SK-N-SH treated with all-trans-retinoic acid at 6 μM for 48 hours (cell line): ENCODE measurements at regions not wholly inside any gene's neighbourhood (a gene's known extent, or its start where the extent isn't known, plus 50 kb on each side); places are given as distances from the start of the nearest gene placed in this dataset.

Experiments used
- ATAC-seq: fragments of 200-7000 bp; cut with Tn5 transposase; 3 replicates; pipeline ENCODE4 v1.9.1; 2020; ENCODE audit warnings: mild to moderate bottlenecking, moderate library complexity
- ARNTL ChIP-seq: fragments of 450-650 bp; formaldehyde crosslinking; IDR thresholded peaks from 2 replicates; pipeline ENCODE4 v1.5.0; 2020; ENCODE audit warnings: low read depth, mild to moderate bottlenecking, moderate library complexity, borderline replicate concordance
- BACH2 ChIP-seq: fragments of 250-450 bp; sonication (Bioruptor Pico); IDR thresholded peaks from 2 replicates; pipeline ENCODE4 v1.9.0; 2021; ENCODE audit warnings: mild to moderate bottlenecking, borderline replicate concordance
- CSDC2 ChIP-seq: fragments of 250-450 bp; sonication (Bioruptor Pico); IDR thresholded peaks from 2 replicates; pipeline ENCODE4 v1.5.0; 2020; ENCODE audit warnings: mild to moderate bottlenecking, moderate library complexity
- ESRRG ChIP-seq: fragments of 250-450 bp; sonication (Bioruptor Pico); IDR thresholded peaks from 2 replicates; pipeline ENCODE4 v1.6.1; 2021; ENCODE audit warnings: mild to moderate bottlenecking
- GLIS3 ChIP-seq: fragments of 250-450 bp; sonication (Bioruptor Pico); IDR thresholded peaks from 2 replicates; pipeline ENCODE4 v1.5.0; 2020; ENCODE audit warnings: mild to moderate bottlenecking, moderate library complexity
- ISL1 ChIP-seq: fragments of 250-450 bp; sonication (Bioruptor Pico); IDR thresholded peaks from 2 replicates; pipeline ENCODE4 v2.1.2; 2022; ENCODE audit warnings: mild to moderate bottlenecking, moderate library complexity
- OSR1 ChIP-seq: fragments of 250-450 bp; sonication (Bioruptor Pico); IDR thresholded peaks from 2 replicates; pipeline ENCODE4 v1.8.0; 2022; ENCODE audit warnings: moderate library complexity, mild to moderate bottlenecking, inconsistent platforms
- PPARA ChIP-seq: fragments of 250-450 bp; sonication (Bioruptor Pico); IDR thresholded peaks from 2 replicates; pipeline ENCODE4 v1.5.0; 2020; ENCODE audit warnings: mild to moderate bottlenecking, borderline replicate concordance
- RARB ChIP-seq: fragments of 250-450 bp; sonication (Bioruptor Pico); IDR thresholded peaks from 2 replicates; pipeline ENCODE4 v1.8.0; 2021; ENCODE audit warnings: mild to moderate bottlenecking, moderate library complexity
- SNAI2 ChIP-seq: fragments of 250-450 bp; sonication (Bioruptor Pico); IDR thresholded peaks from 2 replicates; pipeline ENCODE4 v1.5.0; 2020; ENCODE audit warnings: mild to moderate bottlenecking, moderate library complexity
- TCF4 ChIP-seq: fragments of 250-450 bp; sonication (Bioruptor Pico); IDR thresholded peaks from 2 replicates; pipeline ENCODE4 v1.8.0; 2021; ENCODE audit warnings: mild to moderate bottlenecking, moderate library complexity, borderline replicate concordance
- TOX ChIP-seq: fragments of 250-450 bp; sonication (Bioruptor Pico); IDR thresholded peaks from 2 replicates; pipeline ENCODE4 v1.8.0; 2021; ENCODE audit warnings: mild to moderate bottlenecking, moderate library complexity, borderline replicate concordance
- ZC3H10 ChIP-seq: fragments of 250-450 bp; sonication (Bioruptor Pico); IDR thresholded peaks from 2 replicates; pipeline ENCODE4 v1.5.1; 2021; ENCODE audit warnings: mild to moderate bottlenecking, moderate library complexity
- ZFP3 ChIP-seq: fragments of 250-450 bp; sonication (Bioruptor Pico); IDR thresholded peaks from 2 replicates; pipeline ENCODE4 v1.5.0; 2020; ENCODE audit warnings: mild to moderate bottlenecking, moderate library complexity
- ZFP30 ChIP-seq: fragments of 450-650 bp; formaldehyde crosslinking; IDR thresholded peaks from 2 replicates; pipeline ENCODE4 v1.5.0; 2022; ENCODE audit warnings: mild to moderate bottlenecking, moderate library complexity
- ZNF565 ChIP-seq: fragments of 450-650 bp; formaldehyde crosslinking; conservative IDR thresholded peaks from 2 replicates; pipeline ENCODE4 v1.5.0; 2020; ENCODE audit warnings: low read depth, mild to moderate bottlenecking, moderate library complexity
- ZNF70 ChIP-seq: fragments of 450-650 bp; formaldehyde crosslinking; IDR thresholded peaks from 2 replicates; pipeline ENCODE4 v1.5.0; 2020; ENCODE audit warnings: mild to moderate bottlenecking, moderate library complexity
- ZNF8 ChIP-seq: fragments of 450-650 bp; formaldehyde crosslinking; IDR thresholded peaks from 2 replicates; pipeline ENCODE4 v1.5.0; 2020; ENCODE audit warnings: mild to moderate bottlenecking, moderate library complexity
- TF ChIP-seq, protein P1 (sequence below): fragments of 250-450 bp; sonication (Bioruptor Pico); IDR thresholded peaks from 2 replicates; pipeline ENCODE4 v1.8.0; 2020; ENCODE audit warnings: mild to moderate bottlenecking, moderate library complexity, borderline replicate concordance
- TF ChIP-seq, protein P2 (sequence below): fragments of 250-450 bp; sonication (Bioruptor Pico); IDR thresholded peaks from 2 replicates; pipeline ENCODE4 v1.5.1; 2021; ENCODE audit warnings: mild to moderate bottlenecking, moderate library complexity
- TF ChIP-seq, protein P3 (sequence below): fragments of 250-450 bp; sonication (Bioruptor Pico); IDR thresholded peaks from 2 replicates; pipeline ENCODE4 v1.8.0; 2021; ENCODE audit warnings: low read depth, mild to moderate bottlenecking, moderate library complexity, borderline replicate concordance

DNA sequence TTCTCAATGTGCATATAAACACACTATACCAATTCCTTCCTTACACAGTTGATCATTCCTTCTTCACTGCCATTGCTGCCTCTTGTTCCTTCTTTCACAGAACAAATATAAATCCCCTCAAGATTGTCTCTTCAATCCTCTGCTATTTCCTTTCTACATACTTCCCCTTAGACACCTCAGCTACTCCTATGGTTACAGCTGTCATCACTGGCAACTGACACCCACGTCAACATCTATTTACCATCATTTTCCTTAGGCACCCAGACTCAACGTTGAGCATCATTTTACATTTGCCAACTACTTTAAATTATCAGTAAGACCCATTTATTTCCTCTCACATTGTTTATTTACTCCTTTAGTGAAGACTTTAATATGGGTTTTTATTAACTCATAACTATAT, 488.8 kb upstream of the FSHR start:
- ATAC-seq: no peak
- no peak for TF ChIP-seq ISL1
- no peak for TF ChIP-seq GLIS3 (CRISPR knock-in tag)
- TF ChIP-seq ZNF565 (CRISPR knock-in tag): no peak
- TF ChIP-seq, protein P1, sequence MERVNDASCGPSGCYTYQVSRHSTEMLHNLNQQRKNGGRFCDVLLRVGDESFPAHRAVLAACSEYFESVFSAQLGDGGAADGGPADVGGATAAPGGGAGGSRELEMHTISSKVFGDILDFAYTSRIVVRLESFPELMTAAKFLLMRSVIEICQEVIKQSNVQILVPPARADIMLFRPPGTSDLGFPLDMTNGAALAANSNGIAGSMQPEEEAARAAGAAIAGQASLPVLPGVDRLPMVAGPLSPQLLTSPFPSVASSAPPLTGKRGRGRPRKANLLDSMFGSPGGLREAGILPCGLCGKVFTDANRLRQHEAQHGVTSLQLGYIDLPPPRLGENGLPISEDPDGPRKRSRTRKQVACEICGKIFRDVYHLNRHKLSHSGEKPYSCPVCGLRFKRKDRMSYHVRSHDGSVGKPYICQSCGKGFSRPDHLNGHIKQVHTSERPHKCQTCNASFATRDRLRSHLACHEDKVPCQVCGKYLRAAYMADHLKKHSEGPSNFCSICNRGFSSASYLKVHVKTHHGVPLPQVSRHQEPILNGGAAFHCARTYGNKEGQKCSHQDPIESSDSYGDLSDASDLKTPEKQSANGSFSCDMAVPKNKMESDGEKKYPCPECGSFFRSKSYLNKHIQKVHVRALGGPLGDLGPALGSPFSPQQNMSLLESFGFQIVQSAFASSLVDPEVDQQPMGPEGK: no peak
- TF ChIP-seq ARNTL: no peak
- no peak for TF ChIP-seq CSDC2 (CRISPR knock-in tag)
- TF ChIP-seq, protein P2, sequence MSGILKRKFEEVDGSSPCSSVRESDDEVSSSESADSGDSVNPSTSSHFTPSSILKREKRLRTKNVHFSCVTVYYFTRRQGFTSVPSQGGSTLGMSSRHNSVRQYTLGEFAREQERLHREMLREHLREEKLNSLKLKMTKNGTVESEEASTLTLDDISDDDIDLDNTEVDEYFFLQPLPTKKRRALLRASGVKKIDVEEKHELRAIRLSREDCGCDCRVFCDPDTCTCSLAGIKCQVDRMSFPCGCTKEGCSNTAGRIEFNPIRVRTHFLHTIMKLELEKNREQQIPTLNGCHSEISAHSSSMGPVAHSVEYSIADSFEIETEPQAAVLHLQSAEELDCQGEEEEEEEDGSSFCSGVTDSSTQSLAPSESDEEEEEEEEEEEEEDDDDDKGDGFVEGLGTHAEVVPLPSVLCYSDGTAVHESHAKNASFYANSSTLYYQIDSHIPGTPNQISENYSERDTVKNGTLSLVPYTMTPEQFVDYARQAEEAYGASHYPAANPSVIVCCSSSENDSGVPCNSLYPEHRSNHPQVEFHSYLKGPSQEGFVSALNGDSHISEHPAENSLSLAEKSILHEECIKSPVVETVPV (CRISPR knock-in tag): no peak
- TF ChIP-seq ZNF70 (CRISPR knock-in tag): no peak
- no peak for TF ChIP-seq PPARA (CRISPR knock-in tag)
- no peak for TF ChIP-seq ZFP30 (CRISPR knock-in tag)
- TF ChIP-seq ESRRG: no peak
- no peak for TF ChIP-seq TCF4 (CRISPR knock-in tag)
- TF ChIP-seq ZFP3: no peak
- no peak for TF ChIP-seq BACH2

DNA sequence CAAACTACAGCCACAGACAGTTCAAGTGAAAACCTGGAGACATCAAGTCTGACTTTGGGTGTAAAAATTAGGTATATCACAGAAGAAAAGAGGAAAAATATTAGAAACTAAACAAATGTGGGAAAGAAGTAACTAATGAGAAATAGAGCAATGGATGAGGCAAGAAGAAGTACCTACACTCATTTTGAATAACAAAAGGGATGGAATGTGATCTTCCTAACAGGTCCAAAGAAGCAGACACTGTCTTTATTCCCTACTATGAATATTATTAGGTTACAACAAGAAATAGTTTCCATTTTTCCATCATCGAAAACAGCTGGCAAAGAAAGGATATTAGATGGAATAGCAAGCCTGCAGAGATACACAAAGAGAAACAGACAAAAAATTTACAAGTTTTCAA, 486.3 kb upstream of the FSHR start:
- TF ChIP-seq ZFP30 (CRISPR knock-in tag) (no peak), ISL1 (no peak), CSDC2 (CRISPR knock-in tag) (no peak)
- TF ChIP-seq, protein P2 (CRISPR knock-in tag): no peak
- TF ChIP-seq, protein P3, sequence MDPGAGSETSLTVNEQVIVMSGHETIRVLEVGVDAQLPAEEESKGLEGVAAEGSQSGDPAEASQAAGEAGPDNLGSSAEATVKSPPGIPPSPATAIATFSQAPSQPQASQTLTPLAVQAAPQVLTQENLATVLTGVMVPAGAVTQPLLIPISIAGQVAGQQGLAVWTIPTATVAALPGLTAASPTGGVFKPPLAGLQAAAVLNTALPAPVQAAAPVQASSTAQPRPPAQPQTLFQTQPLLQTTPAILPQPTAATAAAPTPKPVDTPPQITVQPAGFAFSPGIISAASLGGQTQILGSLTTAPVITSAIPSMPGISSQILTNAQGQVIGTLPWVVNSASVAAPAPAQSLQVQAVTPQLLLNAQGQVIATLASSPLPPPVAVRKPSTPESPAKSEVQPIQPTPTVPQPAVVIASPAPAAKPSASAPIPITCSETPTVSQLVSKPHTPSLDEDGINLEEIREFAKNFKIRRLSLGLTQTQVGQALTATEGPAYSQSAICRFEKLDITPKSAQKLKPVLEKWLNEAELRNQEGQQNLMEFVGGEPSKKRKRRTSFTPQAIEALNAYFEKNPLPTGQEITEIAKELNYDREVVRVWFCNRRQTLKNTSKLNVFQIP (CRISPR knock-in tag): no peak
- no peak for ATAC-seq

DNA sequence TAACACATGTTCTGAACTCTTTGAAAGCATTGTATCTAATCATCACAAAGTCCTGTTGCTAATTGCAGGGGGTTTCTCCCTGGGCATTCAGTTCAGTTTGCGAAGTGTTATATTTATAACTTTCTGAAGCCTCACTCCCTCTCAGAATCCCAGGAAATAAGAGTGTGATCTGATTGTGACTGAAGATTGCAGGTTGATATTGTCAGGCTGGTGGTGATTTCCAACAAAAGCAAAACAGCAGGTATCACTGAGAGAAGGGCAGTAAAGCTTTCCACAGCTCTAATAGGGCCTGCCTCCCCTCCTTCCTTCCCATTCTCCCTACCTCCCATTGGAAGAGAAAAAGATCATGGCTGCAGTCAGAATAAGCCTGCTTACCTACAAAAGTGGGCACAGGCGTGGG, 466.7 kb upstream of the FSHR start:
- no peak for TF ChIP-seq ZNF565 (CRISPR knock-in tag)
- TF ChIP-seq, all 23 proteins: peak for 0
- ATAC-seq: no peak

DNA sequence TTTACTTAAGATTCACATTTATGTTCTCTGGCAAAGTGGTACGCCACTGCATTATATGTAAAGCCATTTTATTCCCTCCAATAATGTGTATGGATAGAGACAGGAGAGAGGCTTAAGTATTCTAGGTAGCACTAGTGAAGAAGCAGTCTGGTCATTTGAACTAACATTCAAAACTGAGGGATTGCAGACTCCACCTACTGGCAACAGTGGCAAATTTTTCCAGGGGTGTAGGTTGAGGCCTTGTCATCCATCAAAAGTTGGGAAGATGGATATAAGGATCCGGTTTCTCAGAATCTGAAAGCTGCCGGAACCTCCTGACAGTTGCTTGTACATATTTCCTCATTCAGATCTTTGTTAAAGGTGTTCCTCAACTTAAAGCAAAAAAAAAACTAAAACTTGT, 465.5 kb upstream of the FSHR start:
- ATAC-seq: no peak
- TF ChIP-seq ZFP3 (no peak), ZNF8 (CRISPR knock-in tag) (no peak), ZFP30 (CRISPR knock-in tag) (no peak), SNAI2 (CRISPR knock-in tag) (no peak), ZNF70 (CRISPR knock-in tag) (no peak), TOX (CRISPR knock-in tag) (no peak), BACH2 (no peak), ESRRG (no peak), ISL1 (no peak), CSDC2 (CRISPR knock-in tag) (no peak), RARB (CRISPR knock-in tag) (no peak)
- TF ChIP-seq, protein P3 (CRISPR knock-in tag): no peak

DNA sequence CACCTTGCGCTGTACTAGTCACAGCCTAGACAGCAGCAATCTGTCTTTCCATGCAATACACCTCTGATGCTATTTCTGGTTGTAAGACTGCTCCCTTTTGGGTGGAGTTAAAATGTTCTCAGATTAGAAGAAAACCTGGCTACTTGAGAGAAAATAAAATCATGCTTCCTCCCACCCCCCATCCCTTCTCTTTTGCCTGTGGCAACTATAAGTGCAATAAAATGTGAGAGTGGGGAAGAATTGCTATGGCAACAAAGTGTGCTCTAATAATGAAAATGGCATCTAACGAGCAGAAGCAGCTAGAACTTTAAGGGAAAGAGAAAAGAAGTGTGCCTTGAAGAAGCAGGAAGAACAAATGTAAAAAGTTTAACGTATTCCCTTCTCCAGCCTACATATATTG, 464.2 kb upstream of the FSHR start:
- ATAC-seq: no peak
- TF ChIP-seq CSDC2 (CRISPR knock-in tag) (no peak), RARB (CRISPR knock-in tag) (no peak), OSR1 (CRISPR knock-in tag) (no peak), ZC3H10 (no peak), ZNF8 (CRISPR knock-in tag) (no peak)
